SK-N-SH treated with all-trans-retinoic acid at 6 μM for 48 hours (cell line): ENCODE measurements at regions not wholly inside any gene's neighbourhood (a gene's known extent, or its start where the extent isn't known, plus 50 kb on each side); places are given as distances from the start of the nearest gene placed in this dataset.

Experiments used
- CSDC2 ChIP-seq: fragments of 250-450 bp; sonication (Bioruptor Pico); IDR thresholded peaks from 2 replicates; pipeline ENCODE4 v1.5.0; 2020; ENCODE audit warnings: mild to moderate bottlenecking, moderate library complexity
- ZFP3 ChIP-seq: fragments of 250-450 bp; sonication (Bioruptor Pico); IDR thresholded peaks from 2 replicates; pipeline ENCODE4 v1.5.0; 2020; ENCODE audit warnings: mild to moderate bottlenecking, moderate library complexity
- ZFP30 ChIP-seq: fragments of 450-650 bp; formaldehyde crosslinking; IDR thresholded peaks from 2 replicates; pipeline ENCODE4 v1.5.0; 2022; ENCODE audit warnings: mild to moderate bottlenecking, moderate library complexity
- TF ChIP-seq, protein P1 (sequence below): fragments of 250-450 bp; sonication (Bioruptor Pico); IDR thresholded peaks from 2 replicates; pipeline ENCODE4 v1.5.0; 2020; ENCODE audit warnings: mild to moderate bottlenecking, moderate library complexity
- TF ChIP-seq, protein P2 (sequence below): fragments of 250-450 bp; sonication (Bioruptor Pico); IDR thresholded peaks from 2 replicates; pipeline ENCODE4 v1.5.1; 2020; ENCODE audit warnings: low read depth, mild to moderate bottlenecking, moderate library complexity
- TF ChIP-seq, protein P3 (sequence below): fragments of 250-450 bp; sonication (Bioruptor Pico); IDR thresholded peaks from 2 replicates; pipeline ENCODE4 v1.8.0; 2021; ENCODE audit warnings: low read depth, mild to moderate bottlenecking, moderate library complexity, borderline replicate concordance

DNA sequence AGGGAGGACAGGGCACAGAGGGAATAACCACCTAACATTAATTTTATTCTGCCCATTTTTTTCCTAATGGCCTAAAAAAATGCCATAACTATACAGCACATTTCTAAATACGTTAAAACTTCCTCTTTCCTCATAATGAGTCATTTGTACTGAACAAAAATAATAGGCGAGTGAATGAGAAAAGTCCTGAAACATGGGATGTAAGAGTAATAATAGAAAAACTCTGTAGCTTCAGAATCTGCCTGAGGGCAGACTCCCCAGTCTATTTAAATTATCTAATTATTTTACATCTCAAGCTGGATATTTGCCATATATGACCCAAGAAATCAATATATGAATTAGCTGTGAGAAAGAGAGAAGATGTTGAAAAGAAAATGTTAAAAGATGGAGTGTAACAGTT lies 285.1 kb downstream of the TMX3 start:
- TF ChIP-seq ZFP3 (CRISPR knock-in tag) (no peak), CSDC2 (CRISPR knock-in tag) (no peak), ZFP30 (CRISPR knock-in tag) (no peak)
- TF ChIP-seq, protein P1, sequence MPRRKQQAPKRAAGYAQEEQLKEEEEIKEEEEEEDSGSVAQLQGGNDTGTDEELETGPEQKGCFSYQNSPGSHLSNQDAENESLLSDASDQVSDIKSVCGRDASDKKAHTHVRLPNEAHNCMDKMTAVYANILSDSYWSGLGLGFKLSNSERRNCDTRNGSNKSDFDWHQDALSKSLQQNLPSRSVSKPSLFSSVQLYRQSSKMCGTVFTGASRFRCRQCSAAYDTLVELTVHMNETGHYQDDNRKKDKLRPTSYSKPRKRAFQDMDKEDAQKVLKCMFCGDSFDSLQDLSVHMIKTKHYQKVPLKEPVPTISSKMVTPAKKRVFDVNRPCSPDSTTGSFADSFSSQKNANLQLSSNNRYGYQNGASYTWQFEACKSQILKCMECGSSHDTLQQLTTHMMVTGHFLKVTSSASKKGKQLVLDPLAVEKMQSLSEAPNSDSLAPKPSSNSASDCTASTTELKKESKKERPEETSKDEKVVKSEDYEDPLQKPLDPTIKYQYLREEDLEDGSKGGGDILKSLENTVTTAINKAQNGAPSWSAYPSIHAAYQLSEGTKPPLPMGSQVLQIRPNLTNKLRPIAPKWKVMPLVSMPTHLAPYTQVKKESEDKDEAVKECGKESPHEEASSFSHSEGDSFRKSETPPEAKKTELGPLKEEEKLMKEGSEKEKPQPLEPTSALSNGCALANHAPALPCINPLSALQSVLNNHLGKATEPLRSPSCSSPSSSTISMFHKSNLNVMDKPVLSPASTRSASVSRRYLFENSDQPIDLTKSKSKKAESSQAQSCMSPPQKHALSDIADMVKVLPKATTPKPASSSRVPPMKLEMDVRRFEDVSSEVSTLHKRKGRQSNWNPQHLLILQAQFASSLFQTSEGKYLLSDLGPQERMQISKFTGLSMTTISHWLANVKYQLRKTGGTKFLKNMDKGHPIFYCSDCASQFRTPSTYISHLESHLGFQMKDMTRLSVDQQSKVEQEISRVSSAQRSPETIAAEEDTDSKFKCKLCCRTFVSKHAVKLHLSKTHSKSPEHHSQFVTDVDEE (CRISPR knock-in tag) = no peak
- TF ChIP-seq, protein P2, sequence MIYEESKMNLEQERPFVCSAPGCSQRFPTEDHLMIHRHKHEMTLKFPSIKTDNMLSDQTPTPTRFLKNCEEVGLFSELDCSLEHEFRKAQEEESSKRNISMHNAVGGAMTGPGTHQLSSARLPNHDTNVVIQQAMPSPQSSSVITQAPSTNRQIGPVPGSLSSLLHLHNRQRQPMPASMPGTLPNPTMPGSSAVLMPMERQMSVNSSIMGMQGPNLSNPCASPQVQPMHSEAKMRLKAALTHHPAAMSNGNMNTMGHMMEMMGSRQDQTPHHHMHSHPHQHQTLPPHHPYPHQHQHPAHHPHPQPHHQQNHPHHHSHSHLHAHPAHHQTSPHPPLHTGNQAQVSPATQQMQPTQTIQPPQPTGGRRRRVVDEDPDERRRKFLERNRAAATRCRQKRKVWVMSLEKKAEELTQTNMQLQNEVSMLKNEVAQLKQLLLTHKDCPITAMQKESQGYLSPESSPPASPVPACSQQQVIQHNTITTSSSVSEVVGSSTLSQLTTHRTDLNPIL (CRISPR knock-in tag) = no peak
- TF ChIP-seq, protein P3, sequence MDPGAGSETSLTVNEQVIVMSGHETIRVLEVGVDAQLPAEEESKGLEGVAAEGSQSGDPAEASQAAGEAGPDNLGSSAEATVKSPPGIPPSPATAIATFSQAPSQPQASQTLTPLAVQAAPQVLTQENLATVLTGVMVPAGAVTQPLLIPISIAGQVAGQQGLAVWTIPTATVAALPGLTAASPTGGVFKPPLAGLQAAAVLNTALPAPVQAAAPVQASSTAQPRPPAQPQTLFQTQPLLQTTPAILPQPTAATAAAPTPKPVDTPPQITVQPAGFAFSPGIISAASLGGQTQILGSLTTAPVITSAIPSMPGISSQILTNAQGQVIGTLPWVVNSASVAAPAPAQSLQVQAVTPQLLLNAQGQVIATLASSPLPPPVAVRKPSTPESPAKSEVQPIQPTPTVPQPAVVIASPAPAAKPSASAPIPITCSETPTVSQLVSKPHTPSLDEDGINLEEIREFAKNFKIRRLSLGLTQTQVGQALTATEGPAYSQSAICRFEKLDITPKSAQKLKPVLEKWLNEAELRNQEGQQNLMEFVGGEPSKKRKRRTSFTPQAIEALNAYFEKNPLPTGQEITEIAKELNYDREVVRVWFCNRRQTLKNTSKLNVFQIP = no peak
